Activated CD8-positive, alpha-beta memory T cell treated with anti-CD3 and anti-CD28 coated beads for 24 hours (primary cell): ENCODE measurements at regions not wholly inside any gene's neighbourhood (a gene's known extent, or its start where the extent isn't known, plus 50 kb on each side); places are given as distances from the start of the nearest gene placed in this dataset.

ENCODE experiments used
- DNase-seq: peaks from one replicate; pipeline ENCODE4 v3.0.0-alpha.2; 2020

- no peak for DNase-seq
Measured at GRCh38 chr3:10766049-10766705, 49.9 kb upstream of the SLC6A11 start.
